ENCODE measurements at regions not wholly inside any gene's neighbourhood (a gene's known extent, or its start where the extent isn't known, plus 50 kb on each side); places are given as distances from the start of the nearest gene placed in this dataset.
A peak's percentile ranks its signal among the peaks of the same experiment; 100 is the strongest.

GRCh38 chr15:60264566-60264965 lies 133.2 kb downstream of the ANXA2 start:
- Mint-ChIP-seq H3K9me3 (no peaks in the 10 kb centered on the region), H3K36me3 (ENCODE audit: low read depth) (no peaks in the 10 kb centered on the region), H3K4me3 (no peak overlapping the region), H3K27me3 (ENCODE audit: insufficient read depth) (peaks cover 12% of the 10 kb centered on the region), H3K27ac (no peak overlapping the region), H3K4me1 (no peaks in the 10 kb centered on the region)
- H3K4me3 ChIP-seq (ENCODE audit: low read length): no peak overlapping the region
- no peaks in the 10 kb centered on the region for H3K36me3 ChIP-seq (ENCODE audit: control insufficient read depth, insufficient read depth, low read length)
- H3K4me1 ChIP-seq (ENCODE audit: control insufficient read depth, insufficient read depth, low read length): no peaks in the 10 kb centered on the region
- DNase-seq: no peak
- H3K9ac ChIP-seq (ENCODE audit: extremely low read depth, low read length, poor library complexity, severe bottlenecking): no peak overlapping the region
- H3K27me3 ChIP-seq (ENCODE audit: control insufficient read depth, insufficient read depth, low read length, poor library complexity, severe bottlenecking): peaks cover 14% of the 10 kb centered on the region
- no peak for TF ChIP-seq CTCF (conservative IDR thresholded peaks at IDR 0.05)
- 92 to 100% methylated on average over 3 to 4 of the region's 4 CpGs for WGBS, 2 experiments (ENCODE audit: insufficient coverage in 1 of 2, insufficient read length in 1 of 2)
- no peaks in the 10 kb centered on the region for H3K9me3 ChIP-seq (ENCODE audit: control insufficient read depth, low read length)
- no peak overlapping the region for H3K27ac ChIP-seq (ENCODE audit: low read depth, low read length)

DNA sequence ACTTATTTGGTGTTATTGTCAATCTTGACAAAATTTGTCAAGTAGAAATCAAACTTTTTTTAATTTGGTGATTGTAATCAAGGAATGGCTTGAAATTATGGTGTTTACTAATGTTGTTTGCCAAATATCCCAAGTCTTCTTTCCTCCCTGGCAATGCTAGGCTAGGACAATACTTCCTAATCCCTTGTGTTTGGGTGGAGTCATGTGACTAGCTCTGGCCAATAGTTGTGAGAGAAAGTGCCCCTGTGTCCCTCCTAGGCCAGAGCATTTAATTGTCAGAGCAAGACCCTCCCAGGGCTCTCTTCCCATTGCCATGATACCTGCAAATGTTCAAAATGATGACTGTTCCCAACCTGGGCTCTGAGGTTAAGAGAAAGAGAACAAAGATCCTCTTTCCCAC lies 132.7 kb downstream of the ANXA2 start:
- Mint-ChIP-seq H3K9me3 (no peaks in the 10 kb centered on the region), H3K27me3 (ENCODE audit: insufficient read depth) (peaks cover 7% of the 10 kb centered on the region), H3K27ac (no peak overlapping the region), H3K4me3 (no peak overlapping the region), H3K4me1 (no peaks in the 10 kb centered on the region), H3K36me3 (ENCODE audit: low read depth) (no peaks in the 10 kb centered on the region)
- TF ChIP-seq CTCF (conservative IDR thresholded peaks at IDR 0.05): no peak
- Histone ChIP-seq H3K9me3 (ENCODE audit: control insufficient read depth, low read length) (no peaks in the 10 kb centered on the region), H3K27me3 (ENCODE audit: control insufficient read depth, insufficient read depth, low read length, poor library complexity, severe bottlenecking) (peaks cover 14% of the 10 kb centered on the region), H3K9ac (ENCODE audit: extremely low read depth, low read length, poor library complexity, severe bottlenecking) (no peak overlapping the region), H3K4me3 (ENCODE audit: low read length) (no peak overlapping the region), H3K4me1 (ENCODE audit: control insufficient read depth, insufficient read depth, low read length) (no peaks in the 10 kb centered on the region), H3K36me3 (ENCODE audit: control insufficient read depth, insufficient read depth, low read length) (no peaks in the 10 kb centered on the region), H3K27ac (ENCODE audit: low read depth, low read length) (no peak overlapping the region)
- no peak for DNase-seq

- Histone ChIP-seq H3K27me3 (ENCODE audit: control insufficient read depth, insufficient read depth, low read length, poor library complexity, severe bottlenecking) (no peaks in the 10 kb centered on the region), H3K9ac (ENCODE audit: extremely low read depth, low read length, poor library complexity, severe bottlenecking) (no peak overlapping the region), H3K4me1 (ENCODE audit: control insufficient read depth, insufficient read depth, low read length) (no peaks in the 10 kb centered on the region), H3K27ac (ENCODE audit: low read depth, low read length) (no peak overlapping the region), H3K36me3 (ENCODE audit: control insufficient read depth, insufficient read depth, low read length) (no peaks in the 10 kb centered on the region), H3K4me3 (ENCODE audit: low read length) (no peak overlapping the region), H3K9me3 (ENCODE audit: control insufficient read depth, low read length) (peaks cover 37% of the 10 kb centered on the region)
- Mint-ChIP-seq H3K36me3 (ENCODE audit: low read depth) (no peaks in the 10 kb centered on the region), H3K4me1 (no peaks in the 10 kb centered on the region), H3K4me3 (no peak overlapping the region), H3K27ac (no peak overlapping the region), H3K27me3 (ENCODE audit: insufficient read depth) (no peaks in the 10 kb centered on the region), H3K9me3 (peaks cover 25% of the 10 kb centered on the region)
- WGBS, 2 experiments (ENCODE audit: insufficient coverage in 1 of 2, insufficient read length in 1 of 2): 91 to 100% methylated on average over 1 to 2 of the region's 2 CpGs
- peak; percentile 66 for DNase-seq
- peak; percentile 71 for TF ChIP-seq CTCF (conservative IDR thresholded peaks at IDR 0.05)
Observed at GRCh38 chr15:60272623-60273022, 125.2 kb downstream of the ANXA2 start.
